Smooth muscle cell of the brain vasculature (primary cell): ENCODE measurements at regions not wholly inside any gene's neighbourhood (a gene's known extent, or its start where the extent isn't known, plus 50 kb on each side); places are given as distances from the start of the nearest gene placed in this dataset.

Experiments used
- DNase-seq: peaks from one replicate; pipeline ENCODE4 v3.0.0-alpha.2; 2012; ENCODE audit warnings: low read depth, low spot score

- DNase-seq, result no peak
Measured at GRCh38 chr9:135336722-135337527, 142.7 kb upstream of the PPP1R26 start.

- no peak for DNase-seq
Measured at GRCh38 chr9:135338546-135338945, 141.0 kb upstream of the PPP1R26 start.

- no peak for DNase-seq
Measured at GRCh38 chr9:135339378-135339973, 140.1 kb upstream of the PPP1R26 start.

DNA sequence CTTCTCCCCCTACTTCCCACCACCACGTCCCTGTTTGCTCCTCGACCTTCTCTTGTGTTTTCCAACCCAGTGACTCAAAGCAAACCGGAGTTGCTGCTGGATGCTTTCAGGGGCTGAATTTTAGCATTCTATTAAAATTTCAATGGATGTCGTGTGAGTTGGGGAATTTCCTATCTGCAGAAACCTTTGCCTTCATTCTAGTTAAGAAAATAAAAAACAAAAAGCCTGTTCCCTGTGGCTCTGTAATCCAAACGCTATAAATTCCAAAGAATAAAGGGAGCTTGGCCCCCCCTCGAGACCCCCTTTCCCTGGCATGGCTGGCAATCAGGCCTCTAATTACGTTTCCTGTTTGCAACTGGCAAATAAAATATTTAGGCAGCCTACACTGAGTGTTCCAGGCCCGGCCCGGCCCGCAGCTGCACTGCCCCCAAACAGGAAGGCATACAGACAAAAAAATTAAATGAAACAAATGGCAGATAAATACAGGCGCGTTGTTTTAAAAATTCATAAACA lies 139.4 kb upstream of the PPP1R26 start:
- no peak for DNase-seq

DNA sequence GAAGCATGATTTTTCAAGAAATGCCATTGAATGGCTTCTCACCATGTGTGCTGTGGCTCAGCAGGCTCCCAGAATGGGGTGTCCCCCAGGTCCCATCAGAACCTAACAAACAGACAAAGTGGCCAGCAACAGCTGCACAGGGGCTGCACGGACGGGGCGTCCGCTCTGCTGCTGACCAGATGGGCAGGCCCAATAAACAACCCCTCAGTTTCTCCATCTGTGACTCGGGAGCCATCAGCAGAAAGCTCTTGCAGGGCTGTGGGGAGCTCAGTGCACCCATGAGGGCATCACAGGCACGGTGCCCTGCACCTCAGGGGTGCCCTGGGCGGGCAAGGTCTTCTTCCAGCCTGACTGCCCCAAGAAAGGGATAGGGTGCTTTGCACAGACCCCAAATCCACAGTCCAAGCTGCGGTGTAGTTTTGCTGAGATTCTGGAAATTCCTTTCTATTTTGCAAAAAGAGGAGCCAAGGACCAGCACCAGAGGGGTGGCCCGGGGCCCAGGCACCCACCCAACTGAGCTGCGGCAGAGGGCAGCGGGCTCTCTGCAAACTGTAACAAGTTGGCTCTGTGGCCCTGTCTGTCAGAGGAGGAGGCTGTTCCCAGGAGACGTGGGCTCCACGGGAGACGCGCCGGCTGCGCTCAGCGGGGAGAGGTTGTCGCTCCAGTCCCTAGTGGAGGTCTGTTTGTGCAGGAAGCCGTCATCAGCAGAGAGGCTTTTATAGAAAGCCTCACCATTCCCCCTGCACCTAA lies 138.7 kb upstream of the PPP1R26 start:
- no peak for DNase-seq

- no peak for DNase-seq
Measured at GRCh38 chr9:135341612-135342169, 137.9 kb upstream of the PPP1R26 start.

DNA sequence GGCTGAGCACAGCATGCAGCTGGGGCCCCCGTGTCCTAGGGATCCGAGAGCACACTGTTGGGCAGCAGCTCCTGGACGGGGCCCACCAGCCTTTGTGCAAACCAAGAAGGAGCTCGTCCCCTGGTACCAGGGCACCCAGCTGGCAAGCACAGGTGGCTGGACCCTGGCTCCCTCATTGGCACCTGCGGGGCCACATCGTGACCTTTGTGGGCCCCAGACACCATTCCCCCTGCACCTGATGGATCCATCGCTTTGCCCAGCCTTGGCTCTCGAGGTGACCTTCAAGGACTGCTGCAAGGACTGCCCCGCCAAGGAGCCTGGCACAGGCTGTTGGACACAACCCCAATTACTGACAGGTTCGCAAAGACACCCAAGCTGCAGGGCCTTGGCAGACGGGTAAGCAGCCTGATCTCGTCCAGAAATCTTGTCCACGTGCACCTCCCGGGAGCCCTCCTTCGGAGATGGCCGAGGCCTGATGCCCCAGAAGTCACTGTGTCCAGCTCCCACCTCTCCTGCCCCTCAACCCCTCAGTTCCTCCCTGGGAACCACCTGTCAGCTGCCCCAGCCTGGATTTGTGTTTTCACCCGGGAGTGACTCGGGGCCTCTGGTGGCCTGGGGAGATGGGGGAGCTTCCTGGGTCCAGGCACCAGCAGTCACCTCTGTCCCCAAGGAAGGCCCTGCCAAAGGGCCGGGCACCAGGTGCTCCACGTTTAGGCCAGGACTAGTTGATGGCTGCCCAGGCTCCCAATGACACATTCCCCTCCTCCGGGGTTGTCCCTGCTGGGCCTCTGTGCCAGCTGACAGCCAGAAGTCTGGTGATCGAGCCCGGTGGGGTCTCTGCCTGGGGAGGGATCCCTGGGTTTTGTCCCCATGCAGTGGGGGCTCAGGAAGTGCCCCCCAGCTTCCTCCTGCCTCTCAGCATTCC lies 137.1 kb upstream of the PPP1R26 start:
- no peak for DNase-seq

DNA sequence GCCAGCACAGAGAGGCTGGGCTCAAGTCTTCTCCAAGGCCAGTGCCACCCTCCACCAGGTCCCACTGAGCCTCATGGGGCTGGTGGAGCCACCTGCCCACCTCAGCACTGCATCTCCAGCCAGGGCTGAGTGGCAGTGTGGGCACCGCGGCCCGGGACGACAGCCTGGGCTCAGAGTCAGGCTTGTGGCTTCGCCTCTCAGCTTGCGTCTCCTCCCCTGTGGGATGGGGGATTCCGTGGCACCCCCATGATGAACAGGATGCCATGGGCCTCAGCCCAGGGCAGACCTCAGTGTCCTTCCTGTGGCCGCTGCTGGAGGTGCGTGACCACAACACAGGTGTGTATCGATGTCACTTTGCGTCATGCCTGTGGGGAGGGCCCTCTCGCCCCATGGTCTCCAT lies 136.4 kb upstream of the PPP1R26 start:
- DNase-seq, result no peak

DNA sequence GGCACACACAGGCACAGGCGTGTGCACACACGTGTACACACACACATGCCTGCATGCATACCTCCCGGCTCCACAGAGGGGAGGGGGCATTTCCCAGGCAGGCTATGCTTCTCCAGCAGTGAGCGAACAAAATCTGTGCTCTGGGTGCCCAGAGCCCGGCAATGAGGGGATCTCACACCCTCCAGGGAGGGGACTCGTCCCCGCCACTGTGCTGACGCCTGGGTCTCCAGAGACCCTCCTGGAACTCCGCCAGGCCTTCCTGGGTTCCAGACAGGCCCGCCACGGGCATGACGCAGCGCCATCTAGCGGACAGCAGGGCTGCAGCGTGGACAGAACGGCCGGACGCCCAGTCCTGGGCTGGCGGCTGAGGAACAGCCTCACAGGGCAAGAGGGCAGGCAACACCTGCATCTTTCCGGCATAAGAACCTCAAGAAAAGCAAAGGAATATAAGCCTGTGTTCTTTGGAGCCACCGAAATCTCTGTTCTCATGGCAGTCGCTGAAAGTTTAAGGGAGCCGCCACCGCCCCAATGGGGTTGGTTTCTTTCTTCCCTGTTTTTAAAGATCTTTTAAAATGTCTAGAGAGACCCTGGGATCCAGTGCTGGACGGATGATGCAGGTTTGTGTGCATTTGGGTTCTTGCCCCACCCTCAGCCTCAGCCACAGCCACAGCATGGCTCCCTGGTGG lies 135.6 kb upstream of the PPP1R26 start:
- no peak for DNase-seq

- no peak for DNase-seq
Measured at GRCh38 chr9:135344523-135344901, 135.1 kb upstream of the PPP1R26 start.

DNA sequence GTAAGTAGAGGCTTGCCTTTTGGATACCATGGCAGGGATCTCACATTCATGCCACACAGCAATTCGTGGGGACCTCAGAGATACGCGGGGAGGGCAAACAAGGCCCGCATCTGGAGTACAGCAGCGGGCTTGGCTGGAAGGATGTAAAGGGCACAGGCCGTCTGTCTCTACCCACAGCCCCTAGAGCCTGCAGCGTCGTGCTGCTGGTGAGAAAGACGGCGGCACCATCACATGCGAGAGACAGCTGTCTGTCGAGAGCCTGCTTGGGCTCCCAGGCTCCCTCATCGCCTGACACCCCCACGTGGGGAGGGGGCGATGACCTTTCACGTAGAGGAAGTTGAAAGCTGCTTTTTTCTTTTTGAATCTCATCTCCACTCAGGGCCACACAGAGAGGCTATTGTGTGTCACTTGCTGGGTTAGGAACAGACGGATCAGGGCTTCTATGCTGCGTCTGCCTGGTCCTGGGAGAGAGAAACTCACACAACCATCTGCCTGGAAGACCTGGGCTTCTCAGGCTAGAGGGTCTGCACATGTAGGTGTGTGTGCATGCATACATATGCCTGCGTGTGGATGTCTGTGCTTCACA lies 134.6 kb upstream of the PPP1R26 start:
- no peak for DNase-seq

DNA sequence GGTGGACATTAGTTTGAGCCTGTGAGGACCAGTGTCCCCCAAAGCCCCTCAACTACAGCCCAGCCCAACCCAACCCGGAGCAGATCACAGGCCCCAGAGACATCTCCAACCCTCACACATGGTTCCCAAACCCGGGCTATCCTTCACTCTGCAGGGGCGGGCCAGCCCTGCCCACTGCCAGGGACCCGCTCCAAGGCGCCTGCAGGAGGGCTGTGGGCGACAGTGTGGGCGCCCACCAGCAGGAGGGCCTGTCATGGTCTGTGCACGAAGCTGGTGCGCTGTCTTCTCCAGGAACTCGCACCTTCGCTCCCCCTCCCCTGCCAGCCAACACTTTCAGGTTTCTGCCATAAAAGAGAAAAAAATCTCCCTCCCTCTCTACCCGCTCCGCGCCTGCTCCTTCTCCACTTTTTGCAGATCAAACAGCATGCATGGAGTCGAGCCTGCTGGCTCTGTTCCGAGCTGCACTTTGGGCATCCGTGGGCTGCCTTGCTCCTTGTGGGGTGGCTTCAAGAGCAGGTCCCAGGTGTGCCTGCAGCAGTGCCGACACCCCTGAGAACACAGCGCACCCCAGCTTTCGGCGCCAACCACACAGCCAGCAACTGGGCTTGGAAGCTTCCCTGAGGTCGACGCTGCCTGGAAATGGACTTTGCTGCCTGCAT lies 133.7 kb upstream of the PPP1R26 start:
- no peak for DNase-seq

DNA sequence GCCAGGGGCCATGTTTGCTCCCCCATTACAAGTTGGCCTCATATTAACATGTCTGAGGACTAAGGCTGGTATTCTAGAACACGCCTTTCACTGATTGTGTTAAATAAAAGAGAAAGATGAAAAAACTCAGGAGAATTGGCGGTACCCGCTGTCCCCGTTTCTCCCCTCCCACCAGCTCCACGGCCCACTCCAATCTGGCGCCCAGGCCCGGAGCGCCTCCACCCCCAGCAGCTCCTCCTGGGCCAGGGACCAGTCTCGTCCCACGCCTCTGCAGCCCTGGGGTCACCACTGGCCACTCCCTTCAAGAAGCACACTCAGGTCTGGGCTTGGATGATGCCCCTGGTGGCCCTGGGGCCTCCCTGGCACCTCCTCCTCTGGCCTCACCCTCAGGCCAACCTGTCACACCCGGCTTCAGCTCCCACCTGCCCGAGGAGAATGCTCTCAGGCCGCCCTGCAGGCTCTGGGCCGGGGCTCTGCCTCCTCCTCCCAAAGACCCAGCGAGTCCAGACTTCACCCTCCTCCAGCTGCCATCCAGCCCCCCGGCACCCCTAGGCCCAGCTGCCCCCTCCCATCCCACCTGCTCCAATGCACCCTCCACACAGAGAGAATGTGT lies 133.0 kb upstream of the PPP1R26 start:
- DNase-seq, result no peak

DNA sequence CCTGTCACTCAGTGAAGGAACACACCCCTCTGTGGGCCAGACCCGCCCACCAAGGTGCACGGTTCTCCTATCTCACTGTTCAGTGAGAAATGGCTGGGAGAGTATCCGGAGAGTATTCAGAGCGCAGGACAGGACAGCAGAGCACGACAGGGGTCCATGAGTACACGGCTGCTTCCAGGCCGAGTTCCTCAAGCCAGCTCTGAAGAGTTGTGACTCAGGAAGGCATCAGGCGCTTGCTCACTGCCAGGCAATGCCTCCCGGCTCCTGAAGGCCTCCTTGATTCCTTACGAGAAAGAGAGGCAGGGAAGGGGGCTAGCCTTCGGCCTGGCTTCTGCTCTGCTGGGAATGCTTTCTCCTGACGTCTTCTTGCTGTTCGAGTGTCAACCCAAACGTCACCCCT lies 132.1 kb upstream of the PPP1R26 start:
- DNase-seq, result no peak

DNA sequence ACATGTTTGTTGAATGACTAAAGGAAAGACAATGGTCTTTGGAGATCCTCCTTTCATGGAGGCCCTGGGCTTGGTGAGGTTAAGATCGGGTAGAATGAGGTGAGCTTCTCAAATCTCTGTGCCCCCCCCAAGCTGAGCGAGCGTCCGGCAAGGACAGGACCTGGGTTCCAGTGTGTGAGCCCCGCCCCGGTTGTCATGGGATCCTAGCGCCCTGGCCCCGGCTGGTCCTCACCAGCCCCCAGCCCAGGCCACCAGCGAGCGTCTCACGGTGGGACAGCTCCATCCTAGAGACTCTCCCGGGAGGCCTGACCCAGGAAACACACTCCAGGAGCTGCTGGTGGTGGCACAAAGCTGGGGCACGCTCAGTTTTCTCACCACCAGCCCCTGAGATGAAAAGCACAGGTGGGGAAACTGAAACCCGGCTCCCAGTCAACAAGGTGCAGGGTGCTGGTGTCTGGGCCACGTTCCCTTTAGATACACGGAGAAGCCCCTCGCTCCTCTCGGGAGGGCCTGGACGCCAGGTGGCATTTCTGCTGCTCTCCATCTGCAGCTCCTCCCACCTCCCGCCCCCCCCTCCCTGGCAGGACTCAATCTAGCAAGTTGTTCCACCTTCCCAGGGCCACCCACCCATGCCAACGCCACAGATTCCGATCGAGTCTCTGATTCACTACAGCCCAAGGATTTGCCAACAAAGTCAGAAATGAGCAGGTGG lies 131.3 kb upstream of the PPP1R26 start:
- no peak for DNase-seq

DNA sequence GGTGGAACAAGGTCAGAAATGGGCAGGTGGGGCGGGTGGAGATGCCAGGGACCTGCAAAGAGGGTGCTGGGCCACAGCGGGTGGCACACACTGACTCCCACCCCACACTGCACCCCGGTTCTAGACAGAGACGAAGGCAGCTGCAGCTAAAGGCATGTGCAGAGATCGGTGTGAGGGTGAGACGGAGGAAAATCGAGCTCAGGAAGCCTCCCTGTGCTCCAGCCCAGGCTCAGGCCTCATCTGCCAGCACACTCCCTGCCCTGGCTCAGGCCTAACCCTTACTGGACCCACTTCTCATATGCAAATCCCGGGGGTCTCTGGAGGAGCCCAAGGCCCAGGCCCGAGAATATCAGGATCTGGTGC lies 130.8 kb upstream of the PPP1R26 start:
- no peak for DNase-seq

- no peak for DNase-seq
Measured at GRCh38 chr9:135349212-135350002, 130.2 kb upstream of the PPP1R26 start.

GRCh38 chr9:135350003-135350315 lies 129.6 kb upstream of the PPP1R26 start:
- no peak for DNase-seq
